GM06990 (cell line): ENCODE measurements at regions not wholly inside any gene's neighbourhood (a gene's known extent, or its start where the extent isn't known, plus 50 kb on each side); places are given as distances from the start of the nearest gene placed in this dataset.

ENCODE experiments used
- DNase-seq: peaks from one replicate; pipeline ENCODE4 v3.0.0-alpha.2; 2011; ENCODE audit not compliant: insufficient read length; ENCODE audit errors: extremely low read depth
- H3K27me3 ChIP-seq: replicated peaks from 2 replicates; pipeline ENCODE4 v1.6.0; 2011; ENCODE audit warnings: low read length; ENCODE audit not compliant: control insufficient read depth, insufficient read depth
- H3K36me3 ChIP-seq: 2 replicates; pipeline ENCODE4 v1.5.1; 2011; ENCODE audit warnings: low read length; ENCODE audit not compliant: control insufficient read depth, insufficient read depth
- H3K4me3 ChIP-seq: replicated peaks from 2 replicates; pipeline ENCODE4 v1.5.1; 2011; ENCODE audit warnings: low read depth, mild to moderate bottlenecking, control low read depth, low read length
- TF ChIP-seq, protein P1 (sequence below): IDR thresholded peaks from 2 replicates; pipeline ENCODE4 v1.5.1; 2011; ENCODE audit warnings: low read length, control low read depth, mild to moderate bottlenecking, inconsistent platforms; ENCODE audit not compliant: insufficient read depth, poor library complexity, severe bottlenecking

DNA sequence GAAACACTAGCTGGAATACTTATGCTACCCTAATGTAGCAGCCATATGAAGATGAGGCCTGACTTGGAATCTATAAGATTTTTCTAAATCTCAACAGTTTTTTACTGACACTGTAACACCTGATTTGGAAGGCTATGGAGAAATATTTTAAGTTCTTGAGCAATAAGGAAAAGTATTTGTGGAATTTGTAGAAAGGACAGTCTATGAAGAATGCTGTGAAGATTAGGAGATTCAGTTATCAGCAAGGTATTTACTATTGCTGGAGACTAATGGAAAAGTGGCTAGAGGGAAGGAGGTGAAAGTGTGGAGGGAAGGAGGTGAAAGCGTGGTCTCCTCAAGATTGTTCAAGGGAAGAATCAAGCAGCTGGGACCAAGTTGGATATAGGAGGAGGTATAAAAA lies 190.0 kb upstream of the EMCN start:
- Histone ChIP-seq H3K36me3 (no peaks in the 10 kb centered on the region), H3K4me3 (no peak overlapping the region), H3K27me3 (no peaks in the 10 kb centered on the region)
- TF ChIP-seq, protein P1, sequence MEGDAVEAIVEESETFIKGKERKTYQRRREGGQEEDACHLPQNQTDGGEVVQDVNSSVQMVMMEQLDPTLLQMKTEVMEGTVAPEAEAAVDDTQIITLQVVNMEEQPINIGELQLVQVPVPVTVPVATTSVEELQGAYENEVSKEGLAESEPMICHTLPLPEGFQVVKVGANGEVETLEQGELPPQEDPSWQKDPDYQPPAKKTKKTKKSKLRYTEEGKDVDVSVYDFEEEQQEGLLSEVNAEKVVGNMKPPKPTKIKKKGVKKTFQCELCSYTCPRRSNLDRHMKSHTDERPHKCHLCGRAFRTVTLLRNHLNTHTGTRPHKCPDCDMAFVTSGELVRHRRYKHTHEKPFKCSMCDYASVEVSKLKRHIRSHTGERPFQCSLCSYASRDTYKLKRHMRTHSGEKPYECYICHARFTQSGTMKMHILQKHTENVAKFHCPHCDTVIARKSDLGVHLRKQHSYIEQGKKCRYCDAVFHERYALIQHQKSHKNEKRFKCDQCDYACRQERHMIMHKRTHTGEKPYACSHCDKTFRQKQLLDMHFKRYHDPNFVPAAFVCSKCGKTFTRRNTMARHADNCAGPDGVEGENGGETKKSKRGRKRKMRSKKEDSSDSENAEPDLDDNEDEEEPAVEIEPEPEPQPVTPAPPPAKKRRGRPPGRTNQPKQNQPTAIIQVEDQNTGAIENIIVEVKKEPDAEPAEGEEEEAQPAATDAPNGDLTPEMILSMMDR: no peak
- no peak for DNase-seq

DNA sequence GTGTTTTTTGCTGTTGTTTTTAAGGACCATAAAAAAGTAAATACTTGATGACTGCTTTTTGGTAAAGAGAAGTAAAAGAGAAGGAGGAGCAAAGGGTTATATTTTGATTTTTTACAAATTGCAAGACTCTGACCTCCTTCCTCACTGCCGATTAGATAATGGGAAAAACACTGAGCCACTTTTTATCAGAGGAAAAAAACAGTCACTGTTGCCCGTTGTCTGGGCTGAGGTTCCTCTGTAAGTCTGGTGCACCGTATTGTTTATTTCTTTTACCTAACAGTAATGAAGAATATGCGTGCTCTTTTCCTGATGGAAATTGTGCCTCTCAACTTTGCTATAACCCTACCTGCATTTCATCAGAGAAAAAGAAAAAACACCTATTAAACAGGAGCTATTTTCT lies 178.7 kb upstream of the EMCN start:
- TF ChIP-seq, protein P1: no peak
- no peaks in the 10 kb centered on the region for H3K27me3 ChIP-seq
- H3K4me3 ChIP-seq: no peak overlapping the region
- DNase-seq: no peak
- H3K36me3 ChIP-seq: no peaks in the 10 kb centered on the region

DNA sequence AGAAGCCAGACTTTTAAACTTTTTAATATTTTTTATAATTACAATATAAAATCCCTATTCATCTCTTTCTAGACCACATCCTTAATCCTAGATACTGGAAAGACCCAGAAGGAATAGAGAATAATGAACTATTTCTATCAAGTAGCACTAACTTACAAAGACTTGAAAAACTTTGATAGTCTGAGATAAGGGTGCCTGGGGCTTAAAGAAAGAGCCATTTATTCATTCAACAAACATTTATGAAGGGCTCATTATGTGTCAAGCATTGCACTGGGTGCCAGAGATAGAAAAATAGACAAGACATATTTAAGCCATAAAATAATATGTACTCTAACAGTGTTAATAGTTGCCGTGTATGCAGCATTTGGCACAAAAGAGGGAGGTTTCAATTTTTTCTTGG lies 178.0 kb upstream of the EMCN start:
- no peaks in the 10 kb centered on the region for H3K36me3 ChIP-seq
- H3K27me3 ChIP-seq: no peaks in the 10 kb centered on the region
- TF ChIP-seq, protein P1: no peak
- H3K4me3 ChIP-seq: no peak overlapping the region
- DNase-seq: no peak

DNA sequence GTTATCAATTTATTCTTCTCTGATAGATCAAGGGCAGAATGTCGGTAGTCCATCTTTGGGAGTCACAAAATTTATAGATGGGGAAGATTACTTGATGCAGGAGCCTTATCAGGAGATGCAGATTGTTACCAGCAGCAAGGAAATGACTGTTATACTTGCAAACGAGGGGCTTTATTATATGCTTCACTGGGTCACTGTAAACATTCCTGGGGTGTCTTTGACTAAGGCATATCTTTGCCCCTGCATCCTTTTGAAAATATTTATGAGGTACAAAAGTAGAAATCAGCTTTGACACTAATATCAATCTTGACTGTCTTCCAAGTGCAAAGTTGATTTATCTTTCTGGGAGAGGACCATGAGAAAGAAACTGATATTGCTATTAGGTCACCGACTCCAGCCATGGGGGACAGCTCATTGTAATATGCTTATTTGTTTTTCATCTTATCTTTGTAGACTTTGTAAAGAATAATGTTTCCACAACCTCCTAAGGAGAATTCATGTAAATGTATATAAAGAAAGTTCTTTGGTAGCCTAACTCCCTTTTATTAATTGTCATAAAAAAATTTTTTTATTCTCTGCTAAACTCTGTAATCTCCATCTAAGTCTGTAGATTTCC lies 177.3 kb upstream of the EMCN start:
- no peak for DNase-seq
- TF ChIP-seq, protein P1: no peak
- H3K4me3 ChIP-seq: no peak overlapping the region

DNA sequence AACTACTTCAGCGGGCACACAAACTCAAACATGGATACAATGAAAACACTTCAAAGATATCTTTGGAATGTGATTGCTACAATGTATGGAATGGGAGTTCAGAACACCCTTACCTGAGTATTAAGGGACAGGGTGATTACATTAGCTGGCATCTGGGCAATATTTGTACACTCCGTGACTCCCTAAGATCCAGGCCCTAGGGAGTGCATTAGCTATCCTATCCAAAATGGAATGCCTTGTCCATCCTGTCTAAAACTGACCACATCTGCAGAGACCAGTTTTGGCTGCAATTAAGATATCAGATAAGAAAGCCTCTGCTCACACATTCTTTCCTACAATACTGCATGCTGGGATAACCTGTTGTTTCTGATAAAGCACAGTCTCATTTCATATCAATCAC lies 176.6 kb upstream of the EMCN start:
- TF ChIP-seq, protein P1: no peak
- Histone ChIP-seq H3K27me3 (no peaks in the 10 kb centered on the region), H3K4me3 (no peak overlapping the region), H3K36me3 (no peaks in the 10 kb centered on the region)
- DNase-seq: no peak

More for the DNA sequence above, 177.3 kb upstream of the EMCN start:
- H3K27me3 ChIP-seq: no peaks in the 10 kb centered on the region
- H3K36me3 ChIP-seq: no peaks in the 10 kb centered on the region

DNA sequence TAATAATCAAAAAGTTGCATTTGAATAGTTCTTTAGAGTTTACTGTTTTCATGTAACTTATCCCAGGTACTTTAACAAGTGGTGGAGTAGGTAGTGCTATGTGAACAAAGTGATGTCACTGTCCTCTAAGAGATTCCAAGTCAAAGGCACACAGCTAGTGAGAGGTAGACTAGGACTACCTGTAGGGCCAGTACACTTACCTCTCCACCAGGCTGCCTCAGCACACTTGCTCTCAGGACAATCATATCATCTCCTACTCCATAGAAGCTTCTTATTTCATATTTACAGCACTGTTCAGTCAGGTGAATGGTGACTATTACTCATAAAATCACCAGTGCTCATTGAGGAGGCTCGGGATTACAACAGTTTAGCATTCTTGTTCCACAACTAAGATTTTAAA lies 173.0 kb upstream of the EMCN start:
- Histone ChIP-seq H3K27me3 (no peaks in the 10 kb centered on the region), H3K4me3 (no peak overlapping the region), H3K36me3 (no peaks in the 10 kb centered on the region)
- no peak for DNase-seq
- TF ChIP-seq, protein P1: no peak
